ENCODE measurements at regions not wholly inside any gene's neighbourhood (a gene's known extent, or its start where the extent isn't known, plus 50 kb on each side); places are given as distances from the start of the nearest gene placed in this dataset.

DNA sequence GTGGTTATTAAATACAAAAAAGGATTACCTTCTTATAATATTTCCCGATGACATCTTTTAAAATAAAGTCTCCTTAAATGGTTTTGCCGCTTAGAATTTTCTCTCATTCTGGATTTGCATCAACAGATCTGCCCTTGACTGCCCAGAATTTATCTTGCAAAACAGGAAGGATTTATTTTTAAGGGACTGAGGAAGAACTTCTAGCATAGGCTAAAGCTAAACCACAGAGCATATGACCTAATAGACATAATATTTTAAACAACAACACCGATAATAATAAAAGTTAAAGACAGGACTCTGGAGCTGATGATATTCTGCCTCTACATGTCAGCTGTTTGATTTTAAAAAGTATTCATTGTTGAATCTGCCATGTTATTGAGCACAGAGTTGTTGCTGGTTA, 145.3 kb upstream of the ADCY2 start:
- no peak overlapping the region for H4K5ac ChIP-seq (ENCODE audit: insufficient read length, low read depth, low read length)
- no peaks in the 10 kb centered on the region for H4K20me1 ChIP-seq (ENCODE audit: control insufficient read depth, insufficient read depth, insufficient read length)
- no peak overlapping the region for H2BK5ac ChIP-seq (ENCODE audit: insufficient read length, low read length)
- no peak overlapping the region for H3K27ac ChIP-seq (ENCODE audit: insufficient read length, low read depth, low read length)
- H3K14ac ChIP-seq (ENCODE audit: insufficient read depth, low read length), result no peak overlapping the region
- no peaks in the 10 kb centered on the region for H3K9me3 Mint-ChIP-seq
- H4K8ac ChIP-seq (replicated peaks; ENCODE audit: insufficient read length, low read depth, low read length), result no peak overlapping the region
- no peaks in the 10 kb centered on the region for H3K27me3 Mint-ChIP-seq (ENCODE audit: low read depth)
- H3K4me2 ChIP-seq (ENCODE audit: insufficient read depth, insufficient read length, low read length), result no peak overlapping the region
- no peak overlapping the region for H3K4ac ChIP-seq (ENCODE audit: low read depth, low read length)
- H3K4me1 ChIP-seq (ENCODE audit: insufficient read depth, low read length), result no peaks in the 10 kb centered on the region; the same call in none of the 2 replicates
- H2BK120ac ChIP-seq (ENCODE audit: low read depth, low read length, poor library complexity, severe bottlenecking), result no peak overlapping the region
- H2BK15ac ChIP-seq (ENCODE audit: low read depth, low read length), result no peak overlapping the region
- no CpG with 5 or more reads among the region's 3 CpGs for WGBS (ENCODE audit: extremely low coverage, insufficient read length, low lambda C conversion rate)
- H2BK20ac ChIP-seq (ENCODE audit: low read depth, low read length, poor library complexity, severe bottlenecking), result no peak overlapping the region
- H2AK5ac ChIP-seq (ENCODE audit: insufficient read length, low read length), result no peak overlapping the region
- H3K27ac Mint-ChIP-seq, result peak overlapping the region in 1 of 3 experiments; percentile 22; a peak in 1 of 7 replicates
- no peak overlapping the region for H2AFZ ChIP-seq (ENCODE audit: low read length)
- H3K56ac ChIP-seq (ENCODE audit: insufficient read length, low read depth, low read length), result no peak overlapping the region
- TF ChIP-seq, protein P1, sequence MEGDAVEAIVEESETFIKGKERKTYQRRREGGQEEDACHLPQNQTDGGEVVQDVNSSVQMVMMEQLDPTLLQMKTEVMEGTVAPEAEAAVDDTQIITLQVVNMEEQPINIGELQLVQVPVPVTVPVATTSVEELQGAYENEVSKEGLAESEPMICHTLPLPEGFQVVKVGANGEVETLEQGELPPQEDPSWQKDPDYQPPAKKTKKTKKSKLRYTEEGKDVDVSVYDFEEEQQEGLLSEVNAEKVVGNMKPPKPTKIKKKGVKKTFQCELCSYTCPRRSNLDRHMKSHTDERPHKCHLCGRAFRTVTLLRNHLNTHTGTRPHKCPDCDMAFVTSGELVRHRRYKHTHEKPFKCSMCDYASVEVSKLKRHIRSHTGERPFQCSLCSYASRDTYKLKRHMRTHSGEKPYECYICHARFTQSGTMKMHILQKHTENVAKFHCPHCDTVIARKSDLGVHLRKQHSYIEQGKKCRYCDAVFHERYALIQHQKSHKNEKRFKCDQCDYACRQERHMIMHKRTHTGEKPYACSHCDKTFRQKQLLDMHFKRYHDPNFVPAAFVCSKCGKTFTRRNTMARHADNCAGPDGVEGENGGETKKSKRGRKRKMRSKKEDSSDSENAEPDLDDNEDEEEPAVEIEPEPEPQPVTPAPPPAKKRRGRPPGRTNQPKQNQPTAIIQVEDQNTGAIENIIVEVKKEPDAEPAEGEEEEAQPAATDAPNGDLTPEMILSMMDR (conservative IDR thresholded peaks at IDR 0.05), result no peak
- no peak overlapping the region for H4K91ac ChIP-seq (ENCODE audit: insufficient read length, low read depth, low read length)
- H3K9ac ChIP-seq (ENCODE audit: extremely low read depth, insufficient read length, low read length), result no peak overlapping the region
- peaks cover 4% of the 10 kb centered on the region; the same call in 1 of the 2 replicates for H3K79me2 ChIP-seq (ENCODE audit: insufficient read depth, low read length)
- H3T11ph ChIP-seq (ENCODE audit: low read length), result no peak overlapping the region
- no peaks in the 10 kb centered on the region for H3K23me2 ChIP-seq (ENCODE audit: insufficient read length, low read depth, low read length, poor library complexity, severe bottlenecking)
- H3K18ac ChIP-seq (ENCODE audit: insufficient read length, low read depth, low read length), result no peak overlapping the region
- no peaks in the 10 kb centered on the region for H3K27me3 ChIP-seq (ENCODE audit: insufficient read depth, low read length)
- no peak for DNase-seq
- no peaks in the 10 kb centered on the region for H3K79me1 ChIP-seq (ENCODE audit: insufficient read depth, low read depth, low read length, poor library complexity, severe bottlenecking)
- H3K36me3 Mint-ChIP-seq (ENCODE audit: insufficient read depth in 1 of 3, low read depth in 3 of 3), result peaks cover 0 to 2% (median 0%) of the 10 kb centered on the region in 3 experiments; a peak in 1 of 7 replicates
- H3K4me3 Mint-ChIP-seq, result no peak overlapping the region
- H3K9me3 ChIP-seq (ENCODE audit: control insufficient read depth, low read depth, low read length), result no peaks in the 10 kb centered on the region
- peaks cover 3 to 5% of the 10 kb centered on the region in 2 experiments for H3K4me1 Mint-ChIP-seq
- no peak overlapping the region for H3K23ac ChIP-seq (ENCODE audit: insufficient read length, low read depth, low read length)
- no peak overlapping the region for H2BK12ac ChIP-seq (ENCODE audit: insufficient read length, low read depth, low read length)

Measured in H9 (cell line).